T-helper 1 cell treated with Interleukin-12 subunit alpha and Interleukin-12 subunit beta and Interleukin-4 antibody, amounts not matched to agents 30 μg/mL and 1 μg/mL, for 36 hours (primary cell): ENCODE measurements at regions not wholly inside any gene's neighbourhood (a gene's known extent, or its start where the extent isn't known, plus 50 kb on each side); places are given as distances from the start of the nearest gene placed in this dataset.
"Not testable (repeated sequence)": the region's sequence is repeated elsewhere in the genome, so short reads cannot be mapped to it uniquely, and the experiment has no call there.

Experiments used
- H3K27ac Mint-ChIP-seq: one replicate; pipeline ENCODE4 v1.8.0; 2021; ENCODE audit warnings: mild to moderate bottlenecking, mixed read lengths
- H3K27me3 Mint-ChIP-seq: one replicate; pipeline ENCODE4 v1.8.0; 2021; ENCODE audit warnings: low read depth, mixed read lengths
- H3K36me3 Mint-ChIP-seq: one replicate; pipeline ENCODE4 v1.8.0; 2021; ENCODE audit warnings: low read depth, mixed read lengths
- H3K4me1 Mint-ChIP-seq: one replicate; pipeline ENCODE4 v1.8.0; 2021; ENCODE audit warnings: low read depth, mixed read lengths
- H3K4me3 Mint-ChIP-seq: one replicate; pipeline ENCODE4 v1.8.0; 2021; ENCODE audit warnings: mild to moderate bottlenecking, moderate library complexity, mixed read lengths
- H3K9me3 Mint-ChIP-seq: one replicate; pipeline ENCODE4 v1.8.0; 2021; ENCODE audit warnings: mixed read lengths

DNA sequence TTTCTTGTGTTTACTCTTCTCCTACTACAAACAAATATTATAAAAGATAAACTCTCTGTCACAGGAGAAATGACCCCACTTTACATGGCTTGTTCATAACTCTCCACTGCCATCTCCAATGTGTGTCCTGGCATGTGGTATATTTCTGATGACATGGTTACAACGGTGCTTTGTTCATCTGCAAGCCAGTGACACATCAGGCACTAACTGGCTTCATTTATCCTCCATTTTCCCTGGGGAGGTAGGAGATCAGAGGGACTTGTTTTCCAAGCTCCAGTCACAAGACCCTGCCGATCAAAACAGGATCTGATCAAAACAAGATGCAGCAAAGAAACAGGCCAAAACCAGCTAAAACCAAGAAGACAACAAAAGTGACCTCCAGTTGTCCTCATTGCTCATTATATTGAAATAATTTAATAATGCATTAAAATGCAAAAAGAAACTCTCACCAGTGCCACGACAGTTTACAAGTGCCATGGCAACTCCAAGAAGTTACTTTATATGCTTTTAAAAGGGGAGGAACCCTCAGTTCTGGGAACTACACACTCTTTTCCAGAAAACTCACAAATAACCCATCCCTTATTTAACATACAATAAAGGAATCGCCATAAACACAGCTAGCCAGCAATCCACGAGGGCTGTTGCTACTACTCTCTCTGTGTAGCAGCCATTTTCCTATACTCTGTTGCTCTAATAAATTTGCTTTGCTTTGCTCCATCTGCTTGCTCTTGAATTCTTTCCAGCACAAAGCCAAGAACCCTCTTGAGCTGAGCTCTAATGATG is 224.2 kb downstream of the XPNPEP1 start:
- no peaks in the 10 kb centered on the region for H3K4me1 Mint-ChIP-seq
- no peaks in the 10 kb centered on the region for H3K36me3 Mint-ChIP-seq
- H3K4me3 Mint-ChIP-seq: no peak overlapping the region
- no peaks in the 10 kb centered on the region for H3K27me3 Mint-ChIP-seq
- H3K27ac Mint-ChIP-seq: no peak overlapping the region
- no peaks in the 10 kb centered on the region for H3K9me3 Mint-ChIP-seq

DNA sequence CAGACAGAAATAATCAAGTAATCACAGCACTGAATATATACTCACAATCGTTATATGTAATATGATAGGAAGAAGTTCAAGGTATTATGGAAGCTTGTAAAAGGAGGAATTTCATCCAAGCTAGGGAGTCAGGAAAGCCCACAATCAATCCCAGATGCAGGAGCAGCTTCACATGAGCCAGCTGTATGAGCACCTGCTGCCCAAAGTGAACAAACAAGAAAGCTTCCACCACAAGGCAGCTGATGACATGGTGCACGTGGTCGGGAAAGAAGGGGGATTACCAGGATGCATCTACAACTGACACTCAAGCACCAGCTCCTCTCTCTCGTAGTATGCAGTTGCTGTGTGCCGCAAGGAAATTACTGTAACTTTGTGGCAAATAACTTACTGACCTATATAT is 225.2 kb downstream of the XPNPEP1 start:
- no peak overlapping the region for H3K27ac Mint-ChIP-seq
- no peak overlapping the region for H3K4me3 Mint-ChIP-seq
- H3K27me3 Mint-ChIP-seq: no peaks in the 10 kb centered on the region
- H3K4me1 Mint-ChIP-seq: no peaks in the 10 kb centered on the region
- no peaks in the 10 kb centered on the region for H3K9me3 Mint-ChIP-seq
- H3K36me3 Mint-ChIP-seq: no peaks in the 10 kb centered on the region

DNA sequence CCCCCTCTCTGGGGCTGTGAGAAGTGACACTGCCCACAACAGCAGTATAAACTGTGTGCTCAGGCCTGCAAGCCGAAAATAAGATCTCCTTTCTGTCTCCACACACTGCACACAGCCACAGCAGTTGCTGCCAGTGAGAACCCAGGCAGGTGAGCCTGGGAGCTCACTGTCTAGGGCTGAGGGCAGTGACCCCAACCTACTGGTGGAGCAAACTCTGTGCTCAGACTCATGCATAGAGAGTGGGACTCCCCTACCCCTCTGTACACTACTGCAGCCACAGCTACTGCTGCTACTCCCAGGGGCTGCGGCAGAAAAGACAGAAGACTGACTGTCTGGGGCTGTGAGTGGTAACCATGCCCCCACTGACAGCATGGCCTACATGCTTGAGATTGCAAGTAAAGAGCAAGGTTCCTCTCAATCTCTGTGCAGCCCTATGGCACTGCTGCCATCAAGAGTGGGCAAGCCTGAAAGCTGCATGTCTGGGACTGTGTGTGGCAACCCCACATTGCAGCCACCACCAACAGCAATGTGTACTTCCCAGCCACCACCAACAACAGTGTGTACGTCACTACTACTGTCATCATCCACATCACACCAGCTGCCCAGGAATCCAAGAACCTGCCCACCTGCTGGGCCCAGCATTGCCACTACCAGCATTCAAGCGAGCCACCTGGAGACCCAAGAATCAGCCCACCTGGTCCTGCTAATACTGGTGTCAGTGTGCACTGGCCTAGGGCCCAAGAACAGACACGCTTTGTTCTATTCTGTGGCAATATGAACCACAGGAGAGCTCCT is 226.1 kb downstream of the XPNPEP1 start:
- Mint-ChIP-seq H3K4me3 (no peak overlapping the region), H3K27me3 (no peaks in the 10 kb centered on the region), H3K36me3 (no peaks in the 10 kb centered on the region), H3K9me3 (no peaks in the 10 kb centered on the region), H3K27ac (no peak overlapping the region), H3K4me1 (no peaks in the 10 kb centered on the region)

DNA sequence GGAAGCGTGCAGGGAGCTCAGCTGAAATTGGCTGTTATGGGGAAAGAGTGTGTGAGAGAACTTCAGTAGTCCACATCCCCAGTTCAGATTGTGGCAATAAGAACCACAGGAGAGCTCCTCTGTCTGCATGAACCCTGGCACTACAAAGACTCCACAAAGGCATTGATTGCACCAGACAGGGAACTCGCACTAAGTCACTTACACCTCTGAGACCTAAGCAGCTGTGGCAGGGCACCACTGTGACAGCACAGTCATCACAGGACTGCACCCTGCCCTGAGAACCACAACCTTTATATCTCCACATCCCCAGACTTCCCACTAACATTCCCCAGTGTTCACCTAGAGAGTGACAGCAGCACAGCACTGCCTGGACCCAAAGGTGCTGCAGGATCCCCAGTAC is 226.8 kb downstream of the XPNPEP1 start:
- H3K4me1 Mint-ChIP-seq: no peaks in the 10 kb centered on the region
- no peaks in the 10 kb centered on the region for H3K27me3 Mint-ChIP-seq
- H3K27ac Mint-ChIP-seq: no peak overlapping the region

DNA sequence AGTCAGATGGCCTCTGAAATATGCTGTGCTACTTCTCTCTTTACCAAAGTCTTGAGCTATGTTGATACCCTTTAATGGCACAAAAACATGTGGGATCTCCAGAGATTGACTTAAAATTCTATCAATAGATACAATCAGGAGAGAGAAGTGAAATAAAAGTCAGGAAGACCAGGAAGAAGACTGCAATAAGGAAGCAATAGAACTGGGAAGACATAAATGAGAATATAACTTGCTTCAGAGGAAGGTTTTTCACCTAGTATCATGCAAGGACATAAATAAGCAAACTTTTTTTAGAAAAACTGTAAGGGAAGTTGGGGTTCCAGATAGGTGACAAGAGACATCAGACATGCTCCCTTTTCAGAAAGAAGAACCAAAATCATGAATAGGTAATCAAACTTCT is 227.3 kb downstream of the XPNPEP1 start:
- no peaks in the 10 kb centered on the region for H3K27me3 Mint-ChIP-seq

More for the DNA sequence above, 226.8 kb downstream of the XPNPEP1 start:
- no peaks in the 10 kb centered on the region for H3K36me3 Mint-ChIP-seq
- no peak overlapping the region for H3K4me3 Mint-ChIP-seq
- H3K9me3 Mint-ChIP-seq: no peaks in the 10 kb centered on the region

DNA sequence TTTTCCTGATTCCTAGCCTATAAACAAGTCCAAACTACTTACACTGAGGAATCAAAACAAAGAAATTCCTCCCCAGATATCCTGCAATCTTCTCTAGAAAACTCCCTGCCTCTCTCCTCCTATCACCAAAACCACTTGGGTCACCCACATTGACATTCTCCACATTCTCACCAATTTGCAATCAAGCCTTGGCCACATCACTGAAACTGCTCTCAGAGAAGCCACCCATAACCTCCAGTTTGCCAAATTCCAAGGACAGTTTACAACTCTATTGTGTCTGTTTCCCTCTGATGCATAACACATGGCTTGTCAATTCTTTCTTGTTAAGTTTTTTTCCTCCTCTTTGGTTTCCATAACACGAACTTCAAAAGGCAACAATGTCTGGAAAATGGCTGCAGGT is 233.5 kb downstream of the XPNPEP1 start:
- H3K27ac Mint-ChIP-seq: no peak overlapping the region
- no peaks in the 10 kb centered on the region for H3K36me3 Mint-ChIP-seq
- no peak overlapping the region for H3K4me3 Mint-ChIP-seq
- H3K4me1 Mint-ChIP-seq: no peaks in the 10 kb centered on the region
- H3K27me3 Mint-ChIP-seq: no peaks in the 10 kb centered on the region
- peaks cover 4% of the 10 kb centered on the region for H3K9me3 Mint-ChIP-seq

More for the DNA sequence above, 227.3 kb downstream of the XPNPEP1 start:
- Mint-ChIP-seq H3K4me1 (no peaks in the 10 kb centered on the region), H3K27ac (no peak overlapping the region), H3K9me3 (no peaks in the 10 kb centered on the region), H3K36me3 (no peaks in the 10 kb centered on the region), H3K4me3 (no peak overlapping the region)

DNA sequence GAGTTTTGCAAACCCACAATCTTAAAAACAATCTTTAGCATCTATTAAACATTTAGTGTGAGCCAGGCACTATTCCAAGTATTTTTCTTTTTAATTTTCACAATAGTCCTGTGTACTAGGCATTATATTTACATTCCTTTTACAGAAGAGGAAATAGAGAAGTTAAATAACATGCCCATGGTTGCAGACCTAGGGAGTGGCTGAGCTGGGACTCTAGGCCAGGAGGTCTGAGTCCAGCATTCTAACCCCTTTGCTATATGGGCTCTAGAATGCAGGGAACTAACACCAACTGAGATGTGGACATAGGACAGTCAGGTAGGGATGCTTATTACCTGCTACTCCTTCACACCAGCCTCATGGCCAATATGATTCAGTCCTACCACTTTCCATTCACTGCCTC is 243.8 kb downstream of the XPNPEP1 start:
- no peak overlapping the region for H3K4me3 Mint-ChIP-seq
- H3K27me3 Mint-ChIP-seq: no peaks in the 10 kb centered on the region
- no peaks in the 10 kb centered on the region for H3K36me3 Mint-ChIP-seq
- no peak overlapping the region for H3K27ac Mint-ChIP-seq
- no peaks in the 10 kb centered on the region for H3K4me1 Mint-ChIP-seq
- H3K9me3 Mint-ChIP-seq: no peaks in the 10 kb centered on the region

DNA sequence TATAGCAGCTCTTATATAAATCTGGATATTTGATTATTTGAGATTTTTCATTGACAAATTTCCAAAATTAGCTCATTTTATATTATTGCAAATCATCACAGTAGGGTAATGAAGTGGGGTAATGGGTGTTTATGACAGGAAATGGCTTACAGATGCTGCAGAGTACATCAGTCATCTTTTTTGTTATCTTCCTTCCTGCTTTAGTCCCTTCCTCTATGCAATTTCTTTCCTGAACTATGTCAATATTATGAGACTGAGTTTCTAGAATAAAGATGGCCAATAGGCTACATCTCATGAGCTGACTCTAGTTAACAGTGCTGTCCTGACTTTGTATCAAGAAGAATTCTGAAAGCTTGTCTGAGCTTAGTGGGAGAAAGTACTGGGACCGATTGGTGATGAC is 244.5 kb downstream of the XPNPEP1 start:
- Mint-ChIP-seq H3K27me3 (no peaks in the 10 kb centered on the region), H3K36me3 (no peaks in the 10 kb centered on the region), H3K4me3 (no peak overlapping the region), H3K9me3 (no peaks in the 10 kb centered on the region), H3K4me1 (no peaks in the 10 kb centered on the region), H3K27ac (no peak overlapping the region)

DNA sequence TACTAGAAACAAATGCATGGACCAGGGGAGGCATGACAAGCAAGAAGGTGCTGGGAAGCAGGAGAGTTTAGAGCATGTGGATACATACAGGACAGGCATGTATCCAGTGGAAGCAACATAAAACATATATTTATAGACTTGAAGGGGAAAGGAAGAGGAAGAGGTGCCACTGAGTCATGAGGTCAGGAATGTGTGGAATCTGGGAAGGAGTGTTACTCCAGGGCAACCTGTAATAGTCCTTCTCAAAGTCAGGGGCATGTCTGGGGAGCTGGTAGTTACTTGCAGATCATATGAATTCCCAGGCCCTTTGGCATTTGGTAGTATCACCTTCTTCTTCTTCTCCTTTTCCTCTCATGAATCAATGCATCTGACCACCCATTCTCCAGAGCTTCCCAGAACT is 246.6 kb downstream of the XPNPEP1 start:
- Mint-ChIP-seq H3K4me3 (no peak overlapping the region), H3K27me3 (no peaks in the 10 kb centered on the region)

DNA sequence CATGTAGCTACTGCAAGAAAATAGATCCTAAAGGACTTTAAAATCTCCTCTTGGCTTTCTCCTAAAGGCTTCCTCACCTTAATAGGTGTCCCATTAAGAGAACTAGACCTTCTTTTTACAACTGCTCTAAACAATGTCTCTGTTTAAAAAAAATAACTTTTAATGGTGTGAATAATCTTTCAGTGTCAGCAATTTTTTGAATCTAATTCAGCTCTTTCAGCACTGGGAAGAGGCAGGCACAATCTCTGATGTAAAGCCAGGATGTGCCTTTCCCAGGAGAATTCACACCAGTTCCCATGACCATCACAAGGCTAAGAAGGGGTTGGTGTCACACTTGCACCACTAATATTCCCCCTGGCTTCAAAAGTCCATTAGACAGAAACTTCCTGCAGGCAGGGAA is 254.6 kb downstream of the XPNPEP1 start:
- Mint-ChIP-seq H3K4me1 (no peaks in the 10 kb centered on the region), H3K27ac (no peak overlapping the region), H3K27me3 (no peaks in the 10 kb centered on the region), H3K4me3 (no peak overlapping the region), H3K9me3 (no peaks in the 10 kb centered on the region), H3K36me3 (no peaks in the 10 kb centered on the region)

More for the DNA sequence above, 246.6 kb downstream of the XPNPEP1 start:
- Mint-ChIP-seq H3K36me3 (no peaks in the 10 kb centered on the region), H3K4me1 (no peaks in the 10 kb centered on the region), H3K9me3 (no peaks in the 10 kb centered on the region), H3K27ac (no peak overlapping the region)

DNA sequence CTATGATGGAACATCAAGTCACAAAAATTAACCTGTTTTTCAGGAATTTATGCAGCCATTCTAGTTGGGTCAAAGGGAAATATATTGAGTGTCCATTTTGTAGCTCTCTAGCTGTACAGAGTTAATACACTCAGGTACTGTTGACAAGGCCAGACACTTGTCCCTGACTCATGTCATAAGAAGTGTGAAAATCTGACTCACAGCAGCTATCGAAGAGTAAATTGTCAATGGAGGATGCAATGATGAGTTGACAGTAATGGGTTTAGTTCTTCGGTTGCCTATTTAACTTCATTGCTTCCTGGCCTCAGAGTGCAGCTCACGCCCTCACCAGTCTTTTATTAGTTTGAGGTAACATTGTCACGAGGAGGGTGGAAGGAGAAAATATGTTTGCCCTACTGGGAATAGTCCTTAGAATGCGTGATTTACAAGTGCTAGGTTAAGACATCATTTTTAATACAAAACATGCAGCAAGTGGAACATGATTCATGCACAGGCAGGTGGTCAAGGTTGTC is 255.1 kb downstream of the XPNPEP1 start:
- Mint-ChIP-seq H3K27ac (no peak overlapping the region), H3K4me1 (no peaks in the 10 kb centered on the region), H3K27me3 (no peaks in the 10 kb centered on the region), H3K36me3 (no peaks in the 10 kb centered on the region), H3K4me3 (no peak overlapping the region), H3K9me3 (no peaks in the 10 kb centered on the region)

DNA sequence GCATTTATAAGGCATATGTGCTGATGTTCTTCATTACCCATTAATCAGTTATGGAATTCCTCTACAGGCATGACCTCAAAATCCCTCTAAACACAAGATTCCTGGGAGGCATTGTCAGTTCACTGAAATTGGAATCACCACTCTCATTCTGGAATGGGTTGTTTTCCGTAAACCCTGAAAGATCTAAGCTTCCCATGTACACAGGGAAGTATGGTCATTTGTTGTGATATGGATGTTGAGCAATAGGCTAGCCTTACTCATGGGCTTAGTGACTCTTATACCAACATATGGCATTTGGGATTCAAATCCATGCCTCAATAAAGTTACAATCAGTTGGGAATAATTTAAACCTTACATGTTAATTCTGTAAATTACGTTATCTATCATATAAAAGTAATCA is 258.0 kb downstream of the XPNPEP1 start:
- H3K9me3 Mint-ChIP-seq: no peaks in the 10 kb centered on the region

DNA sequence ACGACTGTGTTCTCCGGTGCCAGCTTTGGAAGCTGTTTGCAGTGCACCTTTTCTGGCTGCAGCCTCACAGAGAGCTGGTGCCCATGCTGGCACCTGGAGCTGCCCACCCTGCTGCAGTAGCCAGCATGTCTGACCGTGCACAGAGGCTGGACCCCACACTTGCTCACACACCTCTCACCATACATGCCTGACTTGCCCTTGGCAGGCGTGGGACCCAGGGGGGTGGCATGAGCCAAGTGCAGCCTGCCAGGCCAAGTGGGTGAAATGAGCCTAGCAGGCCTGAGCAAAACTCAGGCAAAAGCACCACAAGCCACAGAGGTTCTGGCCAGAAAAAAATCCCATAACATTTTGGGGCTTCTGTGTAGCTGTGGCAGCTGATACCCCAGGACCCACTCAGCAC is 258.8 kb downstream of the XPNPEP1 start:
- no peaks in the 10 kb centered on the region for H3K4me1 Mint-ChIP-seq
- no peak overlapping the region for H3K4me3 Mint-ChIP-seq
- H3K27me3 Mint-ChIP-seq: no peaks in the 10 kb centered on the region
- no peaks in the 10 kb centered on the region for H3K9me3 Mint-ChIP-seq
- no peaks in the 10 kb centered on the region for H3K36me3 Mint-ChIP-seq
- H3K27ac Mint-ChIP-seq: no peak overlapping the region

More for the DNA sequence above, 258.0 kb downstream of the XPNPEP1 start:
- Mint-ChIP-seq H3K4me1 (no peaks in the 10 kb centered on the region), H3K27ac (no peak overlapping the region), H3K36me3 (no peaks in the 10 kb centered on the region), H3K27me3 (no peaks in the 10 kb centered on the region), H3K4me3 (no peak overlapping the region)

DNA sequence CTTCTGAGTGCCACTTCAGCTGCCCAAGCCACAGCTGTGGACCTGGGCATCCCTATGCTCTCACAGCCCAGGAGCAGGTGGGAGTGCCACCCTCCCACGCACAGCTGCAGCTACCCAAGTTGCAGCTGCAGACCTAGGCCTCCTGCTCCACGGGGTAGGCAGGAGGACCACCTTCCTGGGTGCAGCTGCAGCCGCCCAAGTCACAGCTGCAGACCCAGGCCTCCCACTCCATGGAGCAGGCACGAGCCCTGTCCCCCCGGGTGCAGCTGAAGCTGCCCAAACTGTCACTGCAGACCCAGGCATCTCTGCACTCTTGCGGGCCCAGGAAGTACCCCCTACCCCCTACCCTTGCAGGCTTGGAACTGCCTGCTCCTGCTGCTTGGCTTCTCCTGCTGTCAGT is 260.2 kb downstream of the XPNPEP1 start:
- no peaks in the 10 kb centered on the region for H3K36me3 Mint-ChIP-seq
- H3K4me3 Mint-ChIP-seq: no peak overlapping the region
- H3K27me3 Mint-ChIP-seq: no peaks in the 10 kb centered on the region
- H3K4me1 Mint-ChIP-seq: no peaks in the 10 kb centered on the region
- no peak overlapping the region for H3K27ac Mint-ChIP-seq
- no peaks in the 10 kb centered on the region for H3K9me3 Mint-ChIP-seq

DNA sequence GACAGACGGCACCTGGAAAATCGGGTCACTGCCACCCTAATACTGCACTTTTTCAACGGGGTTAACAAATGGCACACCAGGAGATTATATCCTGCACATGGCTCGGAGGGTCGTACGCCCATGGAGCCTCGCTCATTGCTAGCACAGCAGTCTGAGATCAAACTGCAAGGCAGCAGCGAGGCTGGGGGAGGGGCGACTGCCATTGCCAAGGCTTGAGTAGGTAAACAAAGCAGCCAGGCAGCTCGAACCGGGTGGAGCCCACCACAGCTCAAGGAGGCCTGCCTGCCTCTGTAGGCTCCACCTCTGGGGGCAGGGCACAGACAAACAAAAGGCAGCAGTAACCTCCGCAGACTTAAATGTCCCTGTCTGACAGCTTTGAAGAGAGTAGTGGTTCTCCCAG is 270.7 kb downstream of the XPNPEP1 start:
- H3K4me3 Mint-ChIP-seq, H3K36me3 Mint-ChIP-seq, H3K27me3 Mint-ChIP-seq, H3K4me1 Mint-ChIP-seq, H3K9me3 Mint-ChIP-seq, H3K27ac Mint-ChIP-seq: not testable (repeated sequence)
